ENCODE measurements at regions not wholly inside any gene's neighbourhood (a gene's known extent, or its start where the extent isn't known, plus 50 kb on each side); places are given as distances from the start of the nearest gene placed in this dataset.

DNA sequence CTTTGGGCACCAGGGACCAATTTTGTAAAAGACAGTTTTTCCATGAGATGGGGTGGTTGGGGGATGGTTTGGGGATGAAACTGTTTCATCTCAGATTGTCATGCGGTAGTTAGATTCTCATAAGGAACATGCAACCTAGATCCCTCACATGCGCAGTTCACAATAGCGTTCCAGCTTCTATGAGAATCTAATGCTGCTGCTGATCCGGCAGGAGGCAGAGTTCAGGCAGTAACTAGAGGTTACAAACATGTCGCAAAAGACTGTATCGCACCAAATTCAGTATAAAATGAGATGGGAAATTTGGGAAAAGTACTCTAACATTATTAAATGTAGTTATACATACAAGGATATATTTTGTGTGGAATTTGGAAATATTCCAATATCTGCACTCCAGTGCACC is 213.2 kb upstream of the LRFN5 start:
- Mint-ChIP-seq H3K27me3 (no peaks in the 10 kb centered on the region), H3K9me3 (no peaks in the 10 kb centered on the region), H3K27ac (no peak overlapping the region), H3K4me1 (ENCODE audit: low read depth) (no peaks in the 10 kb centered on the region), H3K36me3 (ENCODE audit: low read depth) (no peaks in the 10 kb centered on the region), H3K4me3 (no peak overlapping the region)
- POLR2A ChIA-PET, result no interaction called here
- TF ChIP-seq, protein P1, sequence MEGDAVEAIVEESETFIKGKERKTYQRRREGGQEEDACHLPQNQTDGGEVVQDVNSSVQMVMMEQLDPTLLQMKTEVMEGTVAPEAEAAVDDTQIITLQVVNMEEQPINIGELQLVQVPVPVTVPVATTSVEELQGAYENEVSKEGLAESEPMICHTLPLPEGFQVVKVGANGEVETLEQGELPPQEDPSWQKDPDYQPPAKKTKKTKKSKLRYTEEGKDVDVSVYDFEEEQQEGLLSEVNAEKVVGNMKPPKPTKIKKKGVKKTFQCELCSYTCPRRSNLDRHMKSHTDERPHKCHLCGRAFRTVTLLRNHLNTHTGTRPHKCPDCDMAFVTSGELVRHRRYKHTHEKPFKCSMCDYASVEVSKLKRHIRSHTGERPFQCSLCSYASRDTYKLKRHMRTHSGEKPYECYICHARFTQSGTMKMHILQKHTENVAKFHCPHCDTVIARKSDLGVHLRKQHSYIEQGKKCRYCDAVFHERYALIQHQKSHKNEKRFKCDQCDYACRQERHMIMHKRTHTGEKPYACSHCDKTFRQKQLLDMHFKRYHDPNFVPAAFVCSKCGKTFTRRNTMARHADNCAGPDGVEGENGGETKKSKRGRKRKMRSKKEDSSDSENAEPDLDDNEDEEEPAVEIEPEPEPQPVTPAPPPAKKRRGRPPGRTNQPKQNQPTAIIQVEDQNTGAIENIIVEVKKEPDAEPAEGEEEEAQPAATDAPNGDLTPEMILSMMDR (IDR thresholded peaks at IDR 0.05), result no peak
- DNase-seq, result no peak
- CTCF ChIA-PET, result no interaction called here
- ATAC-seq, result no peak
- intact Hi-C loops (cut with micrococcal nuclease), result no loop called here

DNA sequence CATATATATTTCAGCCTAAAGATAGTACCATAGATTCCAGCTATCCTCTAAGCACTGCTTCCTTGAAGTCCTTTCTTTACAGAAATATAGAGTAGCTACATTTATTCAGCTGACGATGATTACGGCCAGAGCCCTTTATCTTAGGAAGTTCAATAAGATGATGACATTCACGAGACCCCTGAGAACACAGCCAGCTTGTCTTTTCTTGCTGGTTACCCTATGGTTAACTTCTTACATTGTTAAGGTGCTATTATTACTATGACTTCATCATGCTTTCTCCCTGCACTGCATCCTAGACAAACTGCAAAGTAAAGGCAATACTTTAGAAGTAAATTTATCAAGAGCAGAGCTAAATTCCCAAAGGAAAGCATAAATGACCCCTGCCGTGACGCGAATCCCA is 214.4 kb upstream of the LRFN5 start:
- DNase-seq (no peak), ATAC-seq (no peak)
- no peaks in the 10 kb centered on the region for H3K9me3 Mint-ChIP-seq
- POLR2A ChIA-PET, result no interaction called here
- CTCF ChIA-PET, result no interaction called here
- no peaks in the 10 kb centered on the region for H3K36me3 Mint-ChIP-seq (ENCODE audit: low read depth)
- intact Hi-C loops (cut with micrococcal nuclease), result no loop called here
- H3K27ac Mint-ChIP-seq, result no peak overlapping the region
- no peaks in the 10 kb centered on the region for H3K4me1 Mint-ChIP-seq (ENCODE audit: low read depth)
- TF ChIP-seq, protein P1 (IDR thresholded peaks at IDR 0.05), result no peak
- no peak overlapping the region for H3K4me3 Mint-ChIP-seq
- H3K27me3 Mint-ChIP-seq, result no peaks in the 10 kb centered on the region

DNA sequence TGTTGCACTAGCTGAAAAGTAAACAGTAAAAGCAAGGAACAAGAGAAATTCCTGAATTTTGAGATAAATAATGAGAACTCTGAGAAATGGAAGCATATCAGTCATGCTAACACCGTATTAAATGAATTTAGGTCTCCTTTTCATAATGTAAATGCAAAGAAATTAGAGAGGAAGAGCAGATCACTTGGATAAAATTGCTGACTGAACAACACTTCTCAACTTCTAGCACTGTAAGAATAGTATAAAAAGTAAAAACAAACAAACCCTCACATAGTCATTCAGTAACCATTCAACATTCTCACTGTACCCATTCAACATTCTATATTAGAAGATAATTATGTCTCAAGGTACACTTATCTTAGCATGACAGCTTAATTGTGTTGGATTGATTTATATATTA is 217.3 kb upstream of the LRFN5 start:
- Mint-ChIP-seq H3K27ac (no peak overlapping the region), H3K4me3 (no peak overlapping the region), H3K27me3 (no peaks in the 10 kb centered on the region), H3K4me1 (ENCODE audit: low read depth) (no peaks in the 10 kb centered on the region), H3K9me3 (no peaks in the 10 kb centered on the region), H3K36me3 (ENCODE audit: low read depth) (no peaks in the 10 kb centered on the region)
- TF ChIP-seq, protein P1 (IDR thresholded peaks at IDR 0.05), result no peak
- ChIA-PET CTCF (no interaction called here), POLR2A (no interaction called here)
- ATAC-seq (no peak), DNase-seq (no peak)
- intact Hi-C loops (cut with micrococcal nuclease), result no loop called here

DNA sequence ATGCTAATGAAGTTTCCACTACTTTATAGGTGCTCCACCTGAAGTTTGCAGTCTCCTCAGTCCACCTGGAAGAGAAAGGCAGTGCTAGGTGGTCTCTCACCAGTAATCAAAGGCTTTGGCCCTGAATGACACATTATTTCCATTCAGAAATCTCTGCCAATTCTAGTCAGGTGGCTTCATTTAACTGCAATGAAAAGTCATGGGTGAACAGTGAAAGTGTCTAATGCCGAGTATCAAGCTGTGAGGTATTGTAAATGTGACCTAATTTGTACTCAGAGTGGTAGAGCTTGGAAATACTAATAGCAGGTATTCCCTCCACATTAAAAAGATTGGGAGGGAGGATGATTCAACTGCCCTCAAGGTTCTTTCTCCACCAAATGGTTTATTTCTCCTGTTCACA is 220.9 kb upstream of the LRFN5 start:
- intact Hi-C loops (cut with micrococcal nuclease), result no loop called here
- DNase-seq (no peak), ATAC-seq (no peak)
- no peaks in the 10 kb centered on the region for H3K27me3 Mint-ChIP-seq
- ChIA-PET POLR2A (no interaction called here), CTCF (no interaction called here)
- H3K36me3 Mint-ChIP-seq (ENCODE audit: low read depth), result no peaks in the 10 kb centered on the region
- no peaks in the 10 kb centered on the region for H3K4me1 Mint-ChIP-seq (ENCODE audit: low read depth)
- no peak overlapping the region for H3K4me3 Mint-ChIP-seq
- H3K9me3 Mint-ChIP-seq, result peaks cover 1% of the 10 kb centered on the region
- TF ChIP-seq, protein P1 (IDR thresholded peaks at IDR 0.05), result no peak
- no peak overlapping the region for H3K27ac Mint-ChIP-seq

DNA sequence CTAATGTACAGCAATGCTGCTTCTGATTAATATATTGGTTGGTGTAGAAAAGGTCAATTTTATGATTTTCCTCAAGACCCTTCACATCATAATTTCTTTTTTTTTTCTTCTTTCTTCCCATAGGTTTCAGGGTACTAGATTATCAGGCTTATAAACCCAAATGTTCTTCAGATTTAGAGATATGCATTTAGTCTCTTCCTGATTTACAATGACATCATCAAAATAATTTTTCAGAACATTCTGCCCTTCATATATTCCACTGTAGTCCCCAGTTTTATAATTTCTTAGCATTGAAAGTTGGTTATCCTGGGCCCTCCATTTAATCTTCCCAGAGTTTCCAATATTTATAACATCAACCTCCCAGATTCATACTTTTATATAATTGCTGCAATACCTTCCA is 226.7 kb upstream of the LRFN5 start:
- ChIA-PET POLR2A (no interaction called here), CTCF (no interaction called here)
- Mint-ChIP-seq H3K4me3 (no peak overlapping the region), H3K9me3 (peaks cover 1% of the 10 kb centered on the region), H3K27ac (no peak overlapping the region), H3K4me1 (ENCODE audit: low read depth) (no peaks in the 10 kb centered on the region), H3K27me3 (no peaks in the 10 kb centered on the region), H3K36me3 (ENCODE audit: low read depth) (no peaks in the 10 kb centered on the region)
- ATAC-seq (no peak), DNase-seq (no peak)
- intact Hi-C loops (cut with micrococcal nuclease), result no loop called here
- TF ChIP-seq, protein P1 (IDR thresholded peaks at IDR 0.05), result no peak
